ENCODE measurements at regions not wholly inside any gene's neighbourhood (a gene's known extent, or its start where the extent isn't known, plus 50 kb on each side); places are given as distances from the start of the nearest gene placed in this dataset.

GRCh38 chr18:45303026-45303425 is 312.2 kb upstream of the SLC14A2 start:
- TF ChIP-seq POLR2A (IDR thresholded peaks at IDR 0.05) (no peak), CTCF (IDR thresholded peaks at IDR 0.05) (no peak), EP300 (IDR thresholded peaks at IDR 0.05) (no peak), POLR2AphosphoS5 (IDR thresholded peaks at IDR 0.05) (no peak)

All from stomach (tissue), 4 donors.